ENCODE measurements at regions not wholly inside any gene's neighbourhood (a gene's known extent, or its start where the extent isn't known, plus 50 kb on each side); places are given as distances from the start of the nearest gene placed in this dataset.

DNA sequence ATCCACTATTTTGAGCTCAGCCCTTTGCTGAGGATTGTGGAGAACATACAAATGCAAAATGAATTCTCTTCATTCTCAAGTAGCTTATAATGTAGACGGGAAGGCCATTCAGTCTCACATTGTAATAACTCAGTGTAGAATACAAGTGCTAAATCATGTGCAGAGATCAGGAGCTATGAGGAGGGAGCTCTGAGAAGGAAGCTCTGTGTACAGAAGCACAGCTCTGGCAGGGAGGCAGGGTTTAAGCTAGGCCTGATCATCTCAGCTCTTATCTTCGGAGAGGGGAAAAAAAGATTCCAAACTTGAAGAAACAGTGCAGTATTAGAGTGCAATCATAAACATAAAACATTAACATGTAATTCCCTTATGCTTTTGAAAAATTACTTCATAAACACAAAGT lies 291.1 kb upstream of the SKOR2 start:
- TF ChIP-seq, protein P1, sequence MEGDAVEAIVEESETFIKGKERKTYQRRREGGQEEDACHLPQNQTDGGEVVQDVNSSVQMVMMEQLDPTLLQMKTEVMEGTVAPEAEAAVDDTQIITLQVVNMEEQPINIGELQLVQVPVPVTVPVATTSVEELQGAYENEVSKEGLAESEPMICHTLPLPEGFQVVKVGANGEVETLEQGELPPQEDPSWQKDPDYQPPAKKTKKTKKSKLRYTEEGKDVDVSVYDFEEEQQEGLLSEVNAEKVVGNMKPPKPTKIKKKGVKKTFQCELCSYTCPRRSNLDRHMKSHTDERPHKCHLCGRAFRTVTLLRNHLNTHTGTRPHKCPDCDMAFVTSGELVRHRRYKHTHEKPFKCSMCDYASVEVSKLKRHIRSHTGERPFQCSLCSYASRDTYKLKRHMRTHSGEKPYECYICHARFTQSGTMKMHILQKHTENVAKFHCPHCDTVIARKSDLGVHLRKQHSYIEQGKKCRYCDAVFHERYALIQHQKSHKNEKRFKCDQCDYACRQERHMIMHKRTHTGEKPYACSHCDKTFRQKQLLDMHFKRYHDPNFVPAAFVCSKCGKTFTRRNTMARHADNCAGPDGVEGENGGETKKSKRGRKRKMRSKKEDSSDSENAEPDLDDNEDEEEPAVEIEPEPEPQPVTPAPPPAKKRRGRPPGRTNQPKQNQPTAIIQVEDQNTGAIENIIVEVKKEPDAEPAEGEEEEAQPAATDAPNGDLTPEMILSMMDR (IDR thresholded peaks at IDR 0.05; ENCODE audit: low read depth, low read length, poor library complexity, severe bottlenecking) = no peak
- TF ChIP-seq EZH2phosphoT487 (IDR thresholded peaks at IDR 0.05; ENCODE audit: borderline replicate concordance, low read length) = no peak

Measured in DOHH2 (cell line).